Fibroblast of lung (primary cell): ENCODE measurements at regions not wholly inside any gene's neighbourhood (a gene's known extent, or its start where the extent isn't known, plus 50 kb on each side); places are given as distances from the start of the nearest gene placed in this dataset.
"Not testable (repeated sequence)": the region's sequence is repeated elsewhere in the genome, so short reads cannot be mapped to it uniquely, and the experiment has no call there.

Source experiments
- DNase-seq, 2 donors: peaks; one replicate each; pipeline versions ENCODE4 v3.0.0 to v3.0.0-alpha.2; 2010; ENCODE audit warnings: low read depth in 2 of 2
- H2AFZ ChIP-seq: 2 replicates; pipeline ENCODE4 v1.5.1; 2012; ENCODE audit warnings: low read length, control low read depth, inconsistent platforms
- H3K27ac ChIP-seq: 2 replicates; pipeline ENCODE4 v1.5.1; 2011; ENCODE audit warnings: low read length, control low read depth; ENCODE audit not compliant: insufficient read depth
- H3K27me3 ChIP-seq: 2 replicates; pipeline ENCODE4 v1.5.1; 2011; ENCODE audit warnings: mild to moderate bottlenecking, low read length; ENCODE audit not compliant: control insufficient read depth, insufficient read depth
- H3K36me3 ChIP-seq: 2 replicates; pipeline ENCODE4 v1.5.1; 2011; ENCODE audit warnings: low read length; ENCODE audit not compliant: control insufficient read depth, insufficient read depth
- H3K4me1 ChIP-seq: 2 replicates; pipeline ENCODE4 v1.5.1; 2011; ENCODE audit warnings: low read length; ENCODE audit not compliant: control insufficient read depth, insufficient read depth; ENCODE audit errors: extremely low read depth
- H3K4me2 ChIP-seq: 2 replicates; pipeline ENCODE4 v1.5.1; 2011; ENCODE audit warnings: low read length, control low read depth; ENCODE audit not compliant: insufficient read depth; ENCODE audit errors: extremely low read depth
- H3K4me3 ChIP-seq, 4 experiments: fragments of 200-600 bp in 1 of 4; sonication (generic) in 1 of 4; replicated peaks in 1 of 4; 2 replicates each; pipeline ENCODE4 v1.5.1; 2011 to 2016; ENCODE audit warnings: low read length in 4 of 4, low read depth in 3 of 4, mild to moderate bottlenecking in 3 of 4, control low read depth in 2 of 4, inconsistent platforms in 1 of 4, mixed read lengths in 1 of 4; ENCODE audit not compliant: insufficient read depth in 1 of 4; ENCODE audit errors: control extremely low read depth in 1 of 4
- H3K79me2 ChIP-seq: 2 replicates; pipeline ENCODE4 v1.5.1; 2012; ENCODE audit warnings: mild to moderate bottlenecking, low read length, inconsistent platforms; ENCODE audit not compliant: control insufficient read depth, insufficient read depth
- H3K9ac ChIP-seq: 2 replicates; pipeline ENCODE4 v1.5.1; 2011; ENCODE audit warnings: mild to moderate bottlenecking, low read length, control low read depth; ENCODE audit not compliant: insufficient read depth
- H3K9me3 ChIP-seq: 2 replicates; pipeline ENCODE4 v1.5.1; 2012; ENCODE audit warnings: low read depth, low read length; ENCODE audit not compliant: control insufficient read depth, insufficient read depth
- H4K20me1 ChIP-seq: 2 replicates; pipeline ENCODE4 v1.5.1; 2011; ENCODE audit warnings: low read length; ENCODE audit not compliant: control insufficient read depth, insufficient read depth; ENCODE audit errors: extremely low read depth
- EZH2 ChIP-seq: IDR thresholded peaks from 2 replicates; pipeline ENCODE4 v1.5.1; 2012; ENCODE audit warnings: low read length, control low read depth, mild to moderate bottlenecking; ENCODE audit errors: missing control alignments
- TF ChIP-seq, protein P1 (sequence below), 2 donors: IDR thresholded peaks in 1 of 2; conservative IDR thresholded peaks in 1 of 2; 1 replicate in 1 of 2; 2 replicates in 1 of 2; pipeline ENCODE4 v1.5.1; 2011 to 2012; ENCODE audit warnings: low read length in 2 of 2, control low read depth in 1 of 2, inconsistent platforms in 1 of 2, low read depth in 1 of 2, mild to moderate bottlenecking in 1 of 2

DNA sequence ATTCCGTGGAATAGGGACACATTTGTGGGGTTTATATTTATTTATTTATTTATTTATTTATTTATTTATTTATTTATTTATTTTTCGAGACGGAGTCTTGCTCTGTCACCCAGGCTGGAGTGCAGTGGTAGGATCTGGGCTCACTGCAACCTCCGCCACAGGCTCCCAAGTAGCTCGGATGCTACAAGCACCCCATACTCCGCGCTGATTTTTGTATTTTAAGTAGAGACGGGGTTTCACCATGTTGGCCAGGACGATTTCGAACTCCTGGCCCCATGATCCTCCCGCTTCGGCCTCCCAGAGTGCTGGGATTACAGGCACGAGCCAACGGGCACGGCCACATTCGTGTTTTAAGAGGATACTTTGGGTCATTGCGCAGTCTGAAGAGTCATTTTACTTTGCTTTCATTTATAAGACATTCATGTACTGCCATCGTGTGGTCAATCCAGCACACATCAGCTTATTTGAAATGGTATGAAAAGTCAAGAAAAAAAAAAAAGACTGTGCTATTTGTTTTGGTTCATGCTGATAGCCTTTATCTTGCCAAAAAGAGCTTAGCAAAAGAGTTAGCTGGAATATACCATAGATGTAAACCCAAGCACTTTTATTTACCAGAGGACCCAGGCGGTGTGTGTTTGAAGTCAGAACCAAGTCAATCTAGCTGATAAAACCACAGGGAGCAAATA lies 1075.0 kb downstream of the EPHA3 start:
- H3K4me3 ChIP-seq, result peak overlapping the region in 2 of 4 experiments; percentile 40 to 44
- not testable (repeated sequence) for H4K20me1 ChIP-seq, H3K36me3 ChIP-seq, H3K9ac ChIP-seq, H3K9me3 ChIP-seq, H3K27me3 ChIP-seq, H3K79me2 ChIP-seq, H3K4me1 ChIP-seq, H3K27ac ChIP-seq
- DNase-seq, result peak; percentile 16 to 70
- peak overlapping the region; percentile 48 for H3K4me2 ChIP-seq
- TF ChIP-seq, protein P1, sequence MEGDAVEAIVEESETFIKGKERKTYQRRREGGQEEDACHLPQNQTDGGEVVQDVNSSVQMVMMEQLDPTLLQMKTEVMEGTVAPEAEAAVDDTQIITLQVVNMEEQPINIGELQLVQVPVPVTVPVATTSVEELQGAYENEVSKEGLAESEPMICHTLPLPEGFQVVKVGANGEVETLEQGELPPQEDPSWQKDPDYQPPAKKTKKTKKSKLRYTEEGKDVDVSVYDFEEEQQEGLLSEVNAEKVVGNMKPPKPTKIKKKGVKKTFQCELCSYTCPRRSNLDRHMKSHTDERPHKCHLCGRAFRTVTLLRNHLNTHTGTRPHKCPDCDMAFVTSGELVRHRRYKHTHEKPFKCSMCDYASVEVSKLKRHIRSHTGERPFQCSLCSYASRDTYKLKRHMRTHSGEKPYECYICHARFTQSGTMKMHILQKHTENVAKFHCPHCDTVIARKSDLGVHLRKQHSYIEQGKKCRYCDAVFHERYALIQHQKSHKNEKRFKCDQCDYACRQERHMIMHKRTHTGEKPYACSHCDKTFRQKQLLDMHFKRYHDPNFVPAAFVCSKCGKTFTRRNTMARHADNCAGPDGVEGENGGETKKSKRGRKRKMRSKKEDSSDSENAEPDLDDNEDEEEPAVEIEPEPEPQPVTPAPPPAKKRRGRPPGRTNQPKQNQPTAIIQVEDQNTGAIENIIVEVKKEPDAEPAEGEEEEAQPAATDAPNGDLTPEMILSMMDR (conservative IDR thresholded peaks at IDR 0.05 in 1 of 2, IDR thresholded peaks at IDR 0.05 in 1 of 2; ENCODE audit: low read depth in 1 of 2, low read length in 2 of 2), result peak; percentile 25 to 36
- peak overlapping the region; percentile 81 for H2AFZ ChIP-seq

DNA sequence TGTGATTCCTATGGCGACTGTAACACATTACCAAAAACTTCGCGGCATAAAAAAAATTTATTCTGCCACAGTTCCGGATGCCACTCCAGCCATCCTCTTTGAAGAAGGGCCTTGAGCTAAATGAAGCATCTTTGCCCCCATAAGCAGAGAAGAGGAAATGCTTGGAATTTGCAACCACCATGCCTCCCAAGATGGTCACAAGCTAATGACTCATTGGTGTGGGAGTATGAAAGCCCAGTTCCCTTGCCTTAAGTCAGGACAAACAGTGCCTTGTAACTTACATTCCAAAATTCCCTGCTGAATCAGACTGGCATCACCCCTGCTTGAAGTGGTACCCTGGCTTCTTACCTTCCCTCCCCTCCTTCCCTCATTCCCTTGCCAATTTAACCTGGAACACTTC lies 1077.4 kb downstream of the EPHA3 start:
- no peak overlapping the region for H2AFZ ChIP-seq
- H3K9me3 ChIP-seq, result no peaks in the 10 kb centered on the region
- no peak overlapping the region for H3K4me3 ChIP-seq
- no peaks in the 10 kb centered on the region for H3K36me3 ChIP-seq
- no peak for TF ChIP-seq EZH2
- TF ChIP-seq, protein P1 (conservative IDR thresholded peaks at IDR 0.05 in 1 of 2, IDR thresholded peaks at IDR 0.05 in 1 of 2; ENCODE audit: low read depth in 1 of 2, low read length in 2 of 2), result no peak
- H3K27me3 ChIP-seq, result no peaks in the 10 kb centered on the region
- no peaks in the 10 kb centered on the region for H4K20me1 ChIP-seq
- H3K4me1 ChIP-seq, result no peaks in the 10 kb centered on the region
- H3K27ac ChIP-seq, result no peak overlapping the region
- no peak overlapping the region for H3K4me2 ChIP-seq
- H3K9ac ChIP-seq, result no peak overlapping the region
- DNase-seq, result peak; percentile 43 to 61
- H3K79me2 ChIP-seq, result no peaks in the 10 kb centered on the region

- not testable (repeated sequence) for H3K27me3 ChIP-seq, H3K27ac ChIP-seq, DNase-seq, H3K36me3 ChIP-seq, H3K79me2 ChIP-seq, H3K4me1 ChIP-seq, H3K9me3 ChIP-seq, H3K4me3 ChIP-seq, H3K9ac ChIP-seq, H2AFZ ChIP-seq, H4K20me1 ChIP-seq, H3K4me2 ChIP-seq
Measured at GRCh38 chr3:90197383-90197782, 1090.0 kb downstream of the EPHA3 start.

DNA sequence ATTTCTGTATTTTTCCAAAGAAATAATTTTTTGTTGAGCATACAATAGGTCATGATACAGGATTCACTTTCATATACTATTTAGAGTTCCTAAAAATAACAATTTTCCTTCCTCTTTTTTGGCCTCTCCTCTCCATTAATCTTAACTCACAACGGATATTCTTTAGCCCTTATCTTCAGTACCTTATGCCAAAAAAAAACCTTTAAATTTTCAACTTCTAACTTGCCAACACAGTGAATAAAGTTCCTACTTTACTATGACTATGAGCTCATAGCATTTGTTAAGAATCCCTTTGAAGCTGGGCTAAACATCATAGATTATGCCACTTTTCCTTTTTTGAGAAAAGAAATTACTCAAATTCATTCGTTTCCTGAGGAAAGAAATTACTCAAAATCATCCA lies 1095.5 kb downstream of the EPHA3 start:
- H3K27me3 ChIP-seq, H2AFZ ChIP-seq, H3K27ac ChIP-seq, H3K4me1 ChIP-seq, H3K36me3 ChIP-seq, DNase-seq, H3K9me3 ChIP-seq, H4K20me1 ChIP-seq, H3K4me2 ChIP-seq, H3K4me3 ChIP-seq, H3K79me2 ChIP-seq, H3K9ac ChIP-seq: not testable (repeated sequence)

DNA sequence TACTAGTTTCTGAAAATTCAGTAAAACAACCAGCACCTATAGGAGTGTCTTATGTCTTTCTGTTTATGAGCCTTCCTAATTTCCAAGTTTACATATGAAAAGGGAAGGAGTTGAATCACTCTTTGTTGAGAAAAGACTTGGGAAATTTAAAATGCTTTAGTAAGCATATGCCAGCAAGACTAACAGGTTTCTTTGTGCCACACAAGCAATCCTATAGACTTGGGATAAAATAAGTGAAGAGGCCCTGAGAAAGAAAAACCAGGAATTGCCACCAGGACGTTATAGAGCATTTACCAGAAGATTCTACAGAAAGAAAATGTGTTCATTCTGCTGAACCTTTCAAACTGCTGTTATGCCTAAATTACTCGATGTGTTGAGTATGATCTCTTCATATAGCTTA lies 1099.1 kb downstream of the EPHA3 start:
- H3K4me1 ChIP-seq, H4K20me1 ChIP-seq, H3K27ac ChIP-seq, H3K4me3 ChIP-seq, DNase-seq, H3K36me3 ChIP-seq, H3K4me2 ChIP-seq, H3K27me3 ChIP-seq, H3K79me2 ChIP-seq, H2AFZ ChIP-seq, H3K9ac ChIP-seq, H3K9me3 ChIP-seq: not testable (repeated sequence)
